K562 (cell line): ENCODE measurements at regions not wholly inside any gene's neighbourhood (a gene's known extent, or its start where the extent isn't known, plus 50 kb on each side); places are given as distances from the start of the nearest gene placed in this dataset.

Experiments
- CBX3 ChIP-seq, 2 experiments: IDR thresholded peaks; 1 replicate in 1 of 2; 2 replicates in 1 of 2; pipeline ENCODE4 v1.6.1; 2012; ENCODE audit warnings: inconsistent platforms in 2 of 2, low read length in 2 of 2, borderline replicate concordance in 1 of 2, control low read depth in 1 of 2
- CTCF ChIP-seq, 3 experiments: IDR thresholded peaks in 2 of 3; conservative IDR thresholded peaks in 1 of 3; 2 replicates each; pipeline ENCODE4 v1.5.1; 2011 to 2012; ENCODE audit warnings: low read length in 3 of 3, mild to moderate bottlenecking in 3 of 3, control low read depth in 2 of 3, improper control_type of control experiment in 1 of 3, inconsistent platforms in 1 of 3, low read depth in 1 of 3, mixed read lengths in 1 of 3, moderate library complexity in 1 of 3; ENCODE audit not compliant: insufficient read depth in 2 of 3
- EHMT2 ChIP-seq: fragments of 450-650 bp; IDR thresholded peaks from 2 replicates; pipeline ENCODE4 v1.6.1; 2018; ENCODE audit warnings: antibody characterized with exemption
- EZH2 ChIP-seq: IDR thresholded peaks from 2 replicates; pipeline ENCODE4 v1.6.1; 2012; ENCODE audit warnings: low read depth, mild to moderate bottlenecking, inconsistent platforms, low read length, borderline replicate concordance
- SMARCC2 ChIP-seq: fragments of 450-650 bp; IDR thresholded peaks from 2 replicates; pipeline ENCODE4 v1.6.1; 2017; ENCODE audit warnings: antibody characterized with exemption, moderate library complexity, mild to moderate bottlenecking, low read depth
- ZNF134 ChIP-seq: fragments of 250-450 bp; sonication (Bioruptor Pico); conservative IDR thresholded peaks from 2 replicates; pipeline ENCODE4 v1.4.0; 2020
- ZNF445 ChIP-seq: fragments of 250-450 bp; sonication (Bioruptor Pico); IDR thresholded peaks from 2 replicates; pipeline ENCODE4 v1.4.0; 2020; ENCODE audit warnings: low read depth, mild to moderate bottlenecking, moderate library complexity
- TF ChIP-seq, protein P1 (sequence below): fragments of 450-650 bp; IDR thresholded peaks from 2 replicates; pipeline ENCODE4 v1.6.1; 2016; ENCODE audit warnings: borderline replicate concordance

- TF ChIP-seq, protein P1, sequence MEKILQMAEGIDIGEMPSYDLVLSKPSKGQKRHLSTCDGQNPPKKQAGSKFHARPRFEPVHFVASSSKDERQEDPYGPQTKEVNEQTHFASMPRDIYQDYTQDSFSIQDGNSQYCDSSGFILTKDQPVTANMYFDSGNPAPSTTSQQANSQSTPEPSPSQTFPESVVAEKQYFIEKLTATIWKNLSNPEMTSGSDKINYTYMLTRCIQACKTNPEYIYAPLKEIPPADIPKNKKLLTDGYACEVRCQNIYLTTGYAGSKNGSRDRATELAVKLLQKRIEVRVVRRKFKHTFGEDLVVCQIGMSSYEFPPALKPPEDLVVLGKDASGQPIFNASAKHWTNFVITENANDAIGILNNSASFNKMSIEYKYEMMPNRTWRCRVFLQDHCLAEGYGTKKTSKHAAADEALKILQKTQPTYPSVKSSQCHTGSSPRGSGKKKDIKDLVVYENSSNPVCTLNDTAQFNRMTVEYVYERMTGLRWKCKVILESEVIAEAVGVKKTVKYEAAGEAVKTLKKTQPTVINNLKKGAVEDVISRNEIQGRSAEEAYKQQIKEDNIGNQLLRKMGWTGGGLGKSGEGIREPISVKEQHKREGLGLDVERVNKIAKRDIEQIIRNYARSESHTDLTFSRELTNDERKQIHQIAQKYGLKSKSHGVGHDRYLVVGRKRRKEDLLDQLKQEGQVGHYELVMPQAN: no peak
- TF ChIP-seq ZNF134 (CRISPR knock-in tag): no peak
- TF ChIP-seq CTCF (IDR thresholded peaks at IDR 0.05 in 2 of 3, conservative IDR thresholded peaks at IDR 0.05 in 1 of 3; ENCODE audit: insufficient read depth in 2 of 3, low read depth in 1 of 3, low read length in 3 of 3): no peak
- no peak for TF ChIP-seq ZNF445
- TF ChIP-seq EHMT2: no peak
- TF ChIP-seq EZH2: no peak
- no peak for TF ChIP-seq CBX3 (IDR thresholded peaks at IDR 0.05; ENCODE audit: borderline replicate concordance in 1 of 2, low read length in 2 of 2)
- no peak for TF ChIP-seq SMARCC2
Observed at GRCh38 chr5:106543330-106543729, 1127.4 kb downstream of the EFNA5 start.
